ENCODE measurements at regions not wholly inside any gene's neighbourhood (a gene's known extent, or its start where the extent isn't known, plus 50 kb on each side); places are given as distances from the start of the nearest gene placed in this dataset.
"Not testable (repeated sequence)": the region's sequence is repeated elsewhere in the genome, so short reads cannot be mapped to it uniquely, and the experiment has no call there.

- DNase-seq (ENCODE audit: low read depth), result no peak
Measured at GRCh38 chr7:35909870-35910357, 109.1 kb downstream of the SEPTIN7 start.

GRCh38 chr7:35910621-35911020, 109.8 kb downstream of the SEPTIN7 start:
- DNase-seq (ENCODE audit: low read depth), result not testable (repeated sequence)

- not testable (repeated sequence) for DNase-seq (ENCODE audit: low read depth)
Measured at GRCh38 chr7:35913350-35913749, 112.5 kb downstream of the SEPTIN7 start.

- not testable (repeated sequence) for DNase-seq (ENCODE audit: low read depth)
Measured at GRCh38 chr7:35914214-35914613, 113.4 kb downstream of the SEPTIN7 start.

GRCh38 chr7:35915247-35915955, 114.5 kb downstream of the SEPTIN7 start:
- not testable (repeated sequence) for DNase-seq (ENCODE audit: low read depth)

- DNase-seq (ENCODE audit: low read depth), result not testable (repeated sequence)
Measured at GRCh38 chr7:35918217-35918616, 117.4 kb downstream of the SEPTIN7 start.

- peak; percentile 34 for DNase-seq (ENCODE audit: low read depth)
Measured at GRCh38 chr7:35919607-35920006, 118.8 kb downstream of the SEPTIN7 start.

- not testable (repeated sequence) for DNase-seq (ENCODE audit: low read depth)
Measured at GRCh38 chr7:35921338-35921737, 120.5 kb downstream of the SEPTIN7 start.

GRCh38 chr7:35924668-35925067, 123.8 kb downstream of the SEPTIN7 start:
- not testable (repeated sequence) for DNase-seq (ENCODE audit: low read depth)

- not testable (repeated sequence) for DNase-seq (ENCODE audit: low read depth)
Measured at GRCh38 chr7:35926966-35927365, 126.1 kb downstream of the SEPTIN7 start.

- not testable (repeated sequence) for DNase-seq (ENCODE audit: low read depth)
Measured at GRCh38 chr7:35931134-35931533, 130.3 kb downstream of the SEPTIN7 start.

GRCh38 chr7:35931551-35931950, 130.7 kb downstream of the SEPTIN7 start:
- DNase-seq (ENCODE audit: low read depth), result not testable (repeated sequence)

GRCh38 chr7:35940695-35941094, 139.8 kb downstream of the SEPTIN7 start:
- not testable (repeated sequence) for DNase-seq (ENCODE audit: low read depth)

GRCh38 chr7:35945621-35946020, 144.8 kb downstream of the SEPTIN7 start:
- not testable (repeated sequence) for DNase-seq (ENCODE audit: low read depth)

GRCh38 chr7:35955735-35956134, 154.9 kb downstream of the SEPTIN7 start:
- not testable (repeated sequence) for DNase-seq (ENCODE audit: low read depth)

GRCh38 chr7:35956988-35957387, 156.1 kb downstream of the SEPTIN7 start:
- DNase-seq (ENCODE audit: low read depth), result not testable (repeated sequence)

GRCh38 chr7:35961260-35961659, 160.4 kb downstream of the SEPTIN7 start:
- DNase-seq (ENCODE audit: low read depth), result not testable (repeated sequence)

- not testable (repeated sequence) for DNase-seq (ENCODE audit: low read depth)
Measured at GRCh38 chr7:35962607-35963006, 161.8 kb downstream of the SEPTIN7 start.

GRCh38 chr7:35967366-35968139, 166.7 kb downstream of the SEPTIN7 start:
- no peak for DNase-seq (ENCODE audit: low read depth)

GRCh38 chr7:35968140-35968940, 167.5 kb downstream of the SEPTIN7 start:
- no peak for DNase-seq (ENCODE audit: low read depth)

GRCh38 chr7:35969066-35969465, 168.2 kb downstream of the SEPTIN7 start:
- no peak for DNase-seq (ENCODE audit: low read depth)

- DNase-seq (ENCODE audit: low read depth), result no peak
Measured at GRCh38 chr7:35970458-35970857, 169.6 kb downstream of the SEPTIN7 start.
